Suprapubic skin (tissue), 4 donors: ENCODE measurements at regions not wholly inside any gene's neighbourhood (a gene's known extent, or its start where the extent isn't known, plus 50 kb on each side); places are given as distances from the start of the nearest gene placed in this dataset.
"Not testable (repeated sequence)": the region's sequence is repeated elsewhere in the genome, so short reads cannot be mapped to it uniquely, and the experiment has no call there.

Experiments
- CTCF ChIP-seq, 2 donors: fragments of 200-600 bp in 1 of 2; fragments of 450-650 bp in 1 of 2; sonication (generic) in 1 of 2; IDR thresholded peaks; one replicate each; pipeline ENCODE4 v1.5.1; 2016 to 2019; ENCODE audit warnings: antibody characterized with exemption in 2 of 2, mild to moderate bottlenecking in 1 of 2, moderate library complexity in 1 of 2
- EP300 ChIP-seq: sonication (generic); formaldehyde crosslinking; IDR thresholded peaks from one replicate; pipeline ENCODE4 v1.6.1; 2017; ENCODE audit warnings: antibody characterized with exemption
- POLR2A ChIP-seq, 2 donors: fragments of 450-650 bp; IDR thresholded peaks; one replicate each; pipeline ENCODE4 v1.6.1; 2017; ENCODE audit warnings: antibody characterized with exemption in 2 of 2, mild to moderate bottlenecking in 2 of 2, moderate library complexity in 2 of 2
- POLR2AphosphoS5 ChIP-seq, 3 donors: sonication (generic); formaldehyde crosslinking; IDR thresholded peaks; one replicate each; pipeline ENCODE4 v1.6.1; 2017; ENCODE audit warnings: antibody characterized with exemption in 3 of 3

- TF ChIP-seq CTCF (IDR thresholded peaks at IDR 0.05); POLR2A (IDR thresholded peaks at IDR 0.05); POLR2AphosphoS5 (IDR thresholded peaks at IDR 0.05); EP300: not testable (repeated sequence)
Measured at GRCh38 chr9:17888964-17889363, 310.1 kb downstream of the SH3GL2 start.
